ENCODE measurements at regions not wholly inside any gene's neighbourhood (a gene's known extent, or its start where the extent isn't known, plus 50 kb on each side); places are given as distances from the start of the nearest gene placed in this dataset.

GRCh38 chr15:95416576-95416975 is 913.9 kb upstream of the NR2F2 start:
- TF ChIP-seq CTCF (IDR thresholded peaks at IDR 0.05; ENCODE audit: insufficient read depth, low read length) (no peak), POLR2AphosphoS5 (IDR thresholded peaks at IDR 0.05; ENCODE audit: low read depth) (no peak), REST (IDR thresholded peaks at IDR 0.05; ENCODE audit: insufficient replicate concordance, low read depth) (no peak), SPI1 (IDR thresholded peaks at IDR 0.05; ENCODE audit: borderline replicate concordance, low read depth) (no peak), GABPA (IDR thresholded peaks at IDR 0.05; ENCODE audit: low read depth) (no peak)
